GM12864 (cell line): ENCODE measurements at regions not wholly inside any gene's neighbourhood (a gene's known extent, or its start where the extent isn't known, plus 50 kb on each side); places are given as distances from the start of the nearest gene placed in this dataset.
A peak's percentile ranks its signal among the peaks of the same experiment; 100 is the strongest.

Experiments used
- DNase-seq: peaks from one replicate; pipeline ENCODE4 v3.0.0-alpha.2; 2011; ENCODE audit warnings: low read depth
- H3K4me3 ChIP-seq: 2 replicates; pipeline ENCODE4 v1.5.1; 2011; ENCODE audit warnings: mild to moderate bottlenecking, low read depth, low read length, control low read depth
- TF ChIP-seq, protein P1 (sequence below): IDR thresholded peaks from 2 replicates; pipeline ENCODE4 v1.5.1; 2011; ENCODE audit warnings: low read depth, mild to moderate bottlenecking, moderate library complexity, low read length, control low read depth, inconsistent platforms; ENCODE audit errors: missing control alignments

DNA sequence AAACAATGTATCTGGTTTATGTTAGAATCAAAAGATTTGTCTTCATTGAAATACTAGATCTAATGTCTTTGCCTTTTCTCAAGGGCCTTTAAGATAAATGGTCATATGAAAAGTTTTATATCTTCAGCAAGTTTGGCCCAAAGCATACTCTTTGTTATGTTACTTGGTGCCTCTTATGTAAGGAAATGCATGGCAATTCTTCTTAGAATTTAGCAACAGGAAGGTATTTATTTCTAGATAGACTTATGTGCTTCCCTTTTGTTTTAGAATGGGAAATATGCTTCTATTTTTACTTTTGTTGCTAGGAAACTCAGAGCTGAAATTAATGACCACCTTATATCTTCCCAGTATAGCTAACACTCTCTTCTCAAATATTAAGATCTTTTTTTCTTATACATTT is 117.4 kb upstream of the DLX2 start:
- no peak overlapping the region for H3K4me3 ChIP-seq
- TF ChIP-seq, protein P1, sequence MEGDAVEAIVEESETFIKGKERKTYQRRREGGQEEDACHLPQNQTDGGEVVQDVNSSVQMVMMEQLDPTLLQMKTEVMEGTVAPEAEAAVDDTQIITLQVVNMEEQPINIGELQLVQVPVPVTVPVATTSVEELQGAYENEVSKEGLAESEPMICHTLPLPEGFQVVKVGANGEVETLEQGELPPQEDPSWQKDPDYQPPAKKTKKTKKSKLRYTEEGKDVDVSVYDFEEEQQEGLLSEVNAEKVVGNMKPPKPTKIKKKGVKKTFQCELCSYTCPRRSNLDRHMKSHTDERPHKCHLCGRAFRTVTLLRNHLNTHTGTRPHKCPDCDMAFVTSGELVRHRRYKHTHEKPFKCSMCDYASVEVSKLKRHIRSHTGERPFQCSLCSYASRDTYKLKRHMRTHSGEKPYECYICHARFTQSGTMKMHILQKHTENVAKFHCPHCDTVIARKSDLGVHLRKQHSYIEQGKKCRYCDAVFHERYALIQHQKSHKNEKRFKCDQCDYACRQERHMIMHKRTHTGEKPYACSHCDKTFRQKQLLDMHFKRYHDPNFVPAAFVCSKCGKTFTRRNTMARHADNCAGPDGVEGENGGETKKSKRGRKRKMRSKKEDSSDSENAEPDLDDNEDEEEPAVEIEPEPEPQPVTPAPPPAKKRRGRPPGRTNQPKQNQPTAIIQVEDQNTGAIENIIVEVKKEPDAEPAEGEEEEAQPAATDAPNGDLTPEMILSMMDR, result no peak
- DNase-seq, result no peak

DNA sequence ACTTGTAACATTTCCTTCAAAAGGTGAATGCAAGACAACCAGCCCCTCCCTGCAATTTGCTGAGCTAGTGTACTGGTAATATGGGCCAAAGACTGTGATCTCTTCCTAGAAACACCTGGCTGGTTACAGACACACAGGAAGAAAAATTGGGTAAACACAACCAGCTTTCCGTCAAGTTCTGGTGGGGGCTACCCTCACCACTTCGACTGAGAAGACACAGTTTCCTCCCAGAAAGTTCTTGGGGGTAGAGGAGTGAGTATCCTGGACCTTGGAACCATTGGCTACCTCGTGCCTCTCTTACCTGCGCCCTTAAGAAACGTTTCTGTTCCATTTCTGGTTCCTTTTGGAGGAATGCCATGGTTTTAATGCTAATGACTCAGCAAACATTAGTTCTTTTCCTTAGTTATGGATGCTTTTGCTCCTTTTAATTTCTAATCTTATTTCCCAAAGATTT is 120.9 kb upstream of the DLX2 start:
- DNase-seq, result no peak
- no peak overlapping the region for H3K4me3 ChIP-seq

DNA sequence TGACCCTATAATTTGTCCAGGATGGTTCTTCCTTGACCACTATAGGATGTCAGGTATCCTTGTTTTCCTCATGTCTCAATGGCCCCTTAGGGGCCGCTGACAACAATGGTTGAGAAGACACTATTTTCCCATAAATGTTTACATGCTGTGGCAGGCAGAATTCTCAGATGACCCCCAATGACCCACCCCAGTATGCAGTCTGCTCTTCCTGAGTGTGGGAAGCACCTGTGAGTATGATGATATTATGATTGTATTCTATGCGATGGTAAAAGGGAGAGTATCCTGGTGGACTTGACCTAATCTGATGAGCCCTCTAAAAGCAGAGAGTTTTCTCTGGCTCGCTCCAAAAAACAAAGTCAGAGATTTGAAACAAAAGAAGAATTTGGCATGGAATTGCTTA is 123.1 kb upstream of the DLX2 start:
- TF ChIP-seq, protein P1, result no peak
- DNase-seq, result no peak
- no peak overlapping the region for H3K4me3 ChIP-seq

More for the DNA sequence above, 120.9 kb upstream of the DLX2 start:
- TF ChIP-seq, protein P1, result no peak

DNA sequence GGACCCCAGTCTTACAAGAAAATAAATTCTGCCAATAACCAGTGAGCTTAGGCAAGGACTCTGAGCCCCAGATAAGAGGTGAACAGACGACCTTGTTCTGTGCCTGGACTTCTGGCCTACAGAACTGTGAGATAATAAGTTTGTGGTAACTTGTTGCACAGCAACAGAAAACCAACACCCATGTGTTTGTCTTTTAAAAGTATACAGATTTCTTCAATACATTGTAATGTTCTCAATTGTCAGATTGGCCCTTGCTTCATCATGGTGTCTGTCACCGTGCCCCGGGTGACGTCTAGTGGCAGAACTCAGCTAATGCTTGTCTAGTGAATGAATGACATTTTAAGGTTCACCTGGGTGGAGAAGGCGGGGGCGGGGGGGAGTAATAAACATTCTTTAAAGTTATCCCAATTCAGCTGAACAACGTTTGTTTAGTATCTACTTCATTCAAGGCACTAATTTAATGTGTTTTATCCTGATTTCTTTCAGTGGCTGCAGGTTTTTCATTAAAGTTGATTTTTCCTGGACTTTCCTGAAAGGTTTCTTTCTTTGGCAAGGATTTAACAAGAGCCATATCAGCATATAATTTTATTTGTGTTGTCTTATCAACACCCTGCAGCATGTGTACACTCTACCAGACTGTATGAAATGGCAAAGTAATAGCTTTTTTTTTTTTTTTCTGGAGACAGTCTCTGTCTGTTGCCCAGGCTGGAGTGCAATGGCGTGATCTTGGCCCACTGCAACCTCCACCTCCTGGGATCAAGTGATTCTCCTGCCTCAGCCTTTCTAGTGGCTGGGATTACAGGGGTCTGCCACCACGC is 123.8 kb upstream of the DLX2 start:
- no peak overlapping the region for H3K4me3 ChIP-seq
- no peak for DNase-seq
- TF ChIP-seq, protein P1, result peak; percentile 41

DNA sequence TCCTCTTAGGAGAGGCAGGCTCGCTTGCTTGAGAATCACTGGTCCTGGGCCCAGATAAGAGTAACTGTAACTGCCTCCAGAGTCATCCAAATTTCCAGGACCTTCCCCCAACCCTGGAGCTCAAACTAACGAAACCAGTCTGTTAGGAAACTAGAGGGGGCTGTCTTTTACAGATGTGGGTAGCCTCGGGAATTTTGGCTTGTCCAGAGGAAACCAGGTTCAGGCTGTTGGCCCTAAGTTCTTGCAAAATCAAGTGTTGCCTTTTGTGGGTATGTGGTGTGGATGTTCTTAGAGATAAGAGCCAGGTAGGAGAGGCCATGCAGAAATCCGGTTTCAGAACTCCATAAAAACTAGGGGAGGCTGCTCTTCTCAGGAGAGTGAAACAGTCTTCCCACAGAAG is 125.0 kb upstream of the DLX2 start:
- no peak for DNase-seq
- TF ChIP-seq, protein P1, result no peak
- H3K4me3 ChIP-seq, result no peak overlapping the region

DNA sequence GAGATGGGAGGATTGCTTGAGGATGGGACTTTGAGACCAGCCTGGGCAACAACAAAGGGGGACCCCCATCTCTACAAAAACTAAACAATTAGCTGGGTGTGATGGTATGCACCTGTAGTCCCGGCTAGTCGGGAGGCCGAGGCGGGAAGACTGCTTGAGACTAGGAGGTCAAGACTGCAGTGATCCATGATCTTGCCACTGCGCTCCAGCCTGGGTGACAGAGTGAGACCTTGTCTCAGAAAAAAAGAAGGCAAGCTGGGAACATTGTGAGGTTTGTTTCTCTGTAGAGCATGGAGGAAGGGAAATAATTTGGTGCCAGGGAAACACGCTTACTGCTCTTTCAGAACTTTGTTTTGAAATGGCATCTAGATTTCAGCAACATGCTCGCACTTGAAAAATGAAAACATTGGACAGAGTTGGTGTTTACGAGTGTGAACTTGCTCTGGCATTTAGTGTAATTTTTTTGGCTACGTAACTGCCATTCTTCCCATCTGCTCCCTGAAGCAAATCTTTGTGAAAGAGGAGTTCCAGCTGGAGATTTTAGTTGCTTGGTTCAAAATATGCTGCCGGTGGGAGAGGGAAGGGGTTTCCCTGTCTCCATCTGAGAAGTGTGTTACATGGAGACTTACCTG is 125.6 kb upstream of the DLX2 start:
- no peak overlapping the region for H3K4me3 ChIP-seq
- TF ChIP-seq, protein P1, result no peak
- DNase-seq, result no peak
